Caco-2 (cell line): ENCODE measurements at regions not wholly inside any gene's neighbourhood (a gene's known extent, or its start where the extent isn't known, plus 50 kb on each side); places are given as distances from the start of the nearest gene placed in this dataset.

Experiments
- BruUV-seq: library from RNA; stranded (reverse); fragments of 400-500 nt; replicated peaks from 2 replicates; lab custom pipeline; 2021; lab: Mats Ljungman, UMichigan
- CTCF ChIA-PET: fragments of 300-600 bp; sonication (Branson Sonifier 250); formaldehyde crosslinking; loops from one replicate; lab custom pipeline; 2022; ENCODE audit warnings: antibody characterized with exemption; lab: Charles Lee
- POLR2A ChIA-PET: fragments of 300-600 bp; sonication (Branson Sonifier 250); formaldehyde crosslinking; loops from one replicate; lab custom pipeline; 2022; ENCODE audit warnings: antibody characterized with exemption; lab: Charles Lee
- DNase-seq, 2 experiments: peaks; one replicate each; pipeline versions ENCODE4 v3.0.0 to v3.0.0-alpha.2; 2020 to 2022
- H3K27me3 ChIP-seq: replicated peaks from 2 replicates; pipeline ENCODE4 v1.6.0; 2011; ENCODE audit warnings: low read length; ENCODE audit not compliant: control insufficient read depth, insufficient read depth
- H3K36me3 ChIP-seq: 2 replicates; pipeline ENCODE4 v1.5.1; 2011; ENCODE audit warnings: low read length; ENCODE audit not compliant: control insufficient read depth, insufficient read depth
- H3K4me1 ChIP-seq: fragments of 250-450 bp; sonication (Bioruptor Pico); 2 replicates; pipeline ENCODE4 v1.5.1; 2020; ENCODE audit warnings: mild to moderate bottlenecking
- H3K4me3 ChIP-seq: 2 replicates; pipeline ENCODE4 v1.5.1; 2011; ENCODE audit warnings: low read depth, mild to moderate bottlenecking, control low read depth, low read length
- H3K9me3 ChIP-seq: fragments of 250-450 bp; sonication (Bioruptor Pico); 2 replicates; pipeline ENCODE4 v1.5.1; 2020; ENCODE audit warnings: mild to moderate bottlenecking, moderate library complexity
- H3K27ac Mint-ChIP-seq: one replicate; pipeline ENCODE4 v1.8.0; 2022; ENCODE audit warnings: mixed read lengths; ENCODE audit not compliant: unreplicated experiment
- H3K27me3 Mint-ChIP-seq: one replicate; pipeline ENCODE4 v1.8.0; 2022; ENCODE audit warnings: mixed read lengths; ENCODE audit not compliant: insufficient read depth, unreplicated experiment
- H3K36me3 Mint-ChIP-seq: one replicate; pipeline ENCODE4 v1.8.0; 2022; ENCODE audit warnings: mild to moderate bottlenecking, mixed read lengths; ENCODE audit not compliant: insufficient read depth, unreplicated experiment
- H3K4me1 Mint-ChIP-seq: one replicate; pipeline ENCODE4 v1.8.0; 2022; ENCODE audit warnings: low read depth, mixed read lengths; ENCODE audit not compliant: unreplicated experiment
- H3K4me3 Mint-ChIP-seq: one replicate; pipeline ENCODE4 v1.8.0; 2022; ENCODE audit warnings: mild to moderate bottlenecking, moderate library complexity, mixed read lengths; ENCODE audit not compliant: unreplicated experiment
- H3K9me3 Mint-ChIP-seq: one replicate; pipeline ENCODE4 v1.8.0; 2022; ENCODE audit warnings: mixed read lengths; ENCODE audit not compliant: unreplicated experiment
- intact Hi-C: fragments of 100-400 bp; cut with micrococcal nuclease; formaldehyde crosslinking; loops from one replicate; pipeline ENCODE4 v1.10.0; 2022; ENCODE audit not compliant: unreplicated experiment
- TF ChIP-seq, protein P1 (sequence below), 2 experiments: fragments of 200-600 bp in 1 of 2; IDR thresholded peaks; 1 replicate in 1 of 2; 2 replicates in 1 of 2; pipeline versions ENCODE4 v1.5.1 to v1.8.0; 2011 to 2022; ENCODE audit warnings: antibody characterized with exemption in 1 of 2, control low read depth in 1 of 2, inconsistent platforms in 1 of 2, low read depth in 1 of 2, low read length in 1 of 2, mild to moderate bottlenecking in 1 of 2, moderate library complexity in 1 of 2; ENCODE audit not compliant: insufficient read depth in 1 of 2, severe bottlenecking in 1 of 2, unreplicated experiment in 1 of 2

DNA sequence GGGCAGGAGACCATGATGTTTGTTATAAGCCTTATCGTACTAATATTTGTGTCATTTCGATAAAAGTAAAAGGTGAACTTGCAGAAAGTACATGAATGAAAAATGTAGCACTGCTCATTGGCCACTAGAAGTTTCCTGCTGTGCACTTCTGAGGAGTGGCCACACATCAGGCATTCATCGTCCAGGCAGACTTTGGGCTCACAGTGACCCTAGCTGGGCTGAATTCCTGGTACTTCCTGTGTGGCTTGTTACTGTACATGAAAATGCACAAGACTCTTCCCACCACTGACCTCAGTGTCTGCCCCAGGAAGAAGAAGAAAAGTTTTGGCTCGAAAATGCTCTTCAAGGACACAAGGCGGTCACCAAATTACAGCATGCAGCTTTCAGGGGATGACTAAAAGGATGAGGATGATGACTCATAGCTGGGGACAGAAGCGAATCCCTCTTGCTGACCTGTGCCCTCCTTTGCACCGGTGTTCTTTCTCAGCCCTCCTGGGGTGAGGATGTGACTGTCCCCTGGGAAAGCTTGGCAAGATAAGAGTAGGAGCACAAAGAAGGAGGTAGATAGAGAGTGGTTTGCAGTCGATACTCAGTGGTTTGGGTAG is 252.4 kb upstream of the KAZN start:
- CTCF ChIA-PET: no interaction called here
- no peak overlapping the region for H3K4me3 ChIP-seq
- H3K36me3 ChIP-seq: no peaks in the 10 kb centered on the region
- no peaks in the 10 kb centered on the region for H3K27me3 ChIP-seq
- DNase-seq: no peak
- Mint-ChIP-seq H3K4me3 (no peak overlapping the region), H3K9me3 (no peaks in the 10 kb centered on the region), H3K27ac (no peak overlapping the region), H3K27me3 (peaks cover 7% of the 10 kb centered on the region), H3K36me3 (no peaks in the 10 kb centered on the region), H3K4me1 (no peaks in the 10 kb centered on the region)
- POLR2A ChIA-PET: no interaction called here
- TF ChIP-seq, protein P1, sequence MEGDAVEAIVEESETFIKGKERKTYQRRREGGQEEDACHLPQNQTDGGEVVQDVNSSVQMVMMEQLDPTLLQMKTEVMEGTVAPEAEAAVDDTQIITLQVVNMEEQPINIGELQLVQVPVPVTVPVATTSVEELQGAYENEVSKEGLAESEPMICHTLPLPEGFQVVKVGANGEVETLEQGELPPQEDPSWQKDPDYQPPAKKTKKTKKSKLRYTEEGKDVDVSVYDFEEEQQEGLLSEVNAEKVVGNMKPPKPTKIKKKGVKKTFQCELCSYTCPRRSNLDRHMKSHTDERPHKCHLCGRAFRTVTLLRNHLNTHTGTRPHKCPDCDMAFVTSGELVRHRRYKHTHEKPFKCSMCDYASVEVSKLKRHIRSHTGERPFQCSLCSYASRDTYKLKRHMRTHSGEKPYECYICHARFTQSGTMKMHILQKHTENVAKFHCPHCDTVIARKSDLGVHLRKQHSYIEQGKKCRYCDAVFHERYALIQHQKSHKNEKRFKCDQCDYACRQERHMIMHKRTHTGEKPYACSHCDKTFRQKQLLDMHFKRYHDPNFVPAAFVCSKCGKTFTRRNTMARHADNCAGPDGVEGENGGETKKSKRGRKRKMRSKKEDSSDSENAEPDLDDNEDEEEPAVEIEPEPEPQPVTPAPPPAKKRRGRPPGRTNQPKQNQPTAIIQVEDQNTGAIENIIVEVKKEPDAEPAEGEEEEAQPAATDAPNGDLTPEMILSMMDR (IDR thresholded peaks at IDR 0.05; ENCODE audit: insufficient read depth in 1 of 2, low read depth in 1 of 2, low read length in 1 of 2, severe bottlenecking in 1 of 2, unreplicated experiment in 1 of 2): no peak
- H3K4me1 ChIP-seq: no peaks in the 10 kb centered on the region
- H3K9me3 ChIP-seq: no peaks in the 10 kb centered on the region
- intact Hi-C loops: no loop called here
- no TSS peak for BruUV-seq

DNA sequence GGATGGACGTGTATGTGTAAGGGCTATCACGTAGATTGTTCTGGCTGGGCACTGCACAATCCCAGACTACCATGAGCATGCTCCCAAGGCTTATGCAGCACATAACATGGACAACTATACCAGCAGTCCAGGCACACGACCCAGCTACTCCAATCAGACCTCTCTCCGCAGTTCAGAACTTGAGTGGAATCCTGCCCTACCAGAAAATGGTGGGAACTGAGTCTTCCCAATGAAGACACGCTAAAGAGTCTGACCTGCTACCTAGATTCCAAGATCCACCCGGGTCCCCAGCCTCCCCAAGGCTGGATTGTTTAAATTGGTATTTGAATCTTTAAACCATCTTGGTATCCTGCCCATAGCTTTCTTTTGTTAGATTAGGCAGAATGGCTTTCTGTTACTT is 251.3 kb upstream of the KAZN start:
- BruUV-seq: no TSS peak
- Mint-ChIP-seq H3K4me1 (no peaks in the 10 kb centered on the region), H3K27me3 (peaks cover 2% of the 10 kb centered on the region), H3K9me3 (no peaks in the 10 kb centered on the region), H3K4me3 (no peak overlapping the region), H3K27ac (no peak overlapping the region), H3K36me3 (no peaks in the 10 kb centered on the region)
- Histone ChIP-seq H3K36me3 (no peaks in the 10 kb centered on the region), H3K9me3 (no peaks in the 10 kb centered on the region), H3K4me1 (no peaks in the 10 kb centered on the region), H3K4me3 (no peak overlapping the region), H3K27me3 (no peaks in the 10 kb centered on the region)
- CTCF ChIA-PET: no interaction called here
- intact Hi-C loops: no loop called here
- no peak for DNase-seq
- TF ChIP-seq, protein P1 (IDR thresholded peaks at IDR 0.05; ENCODE audit: insufficient read depth in 1 of 2, low read depth in 1 of 2, low read length in 1 of 2, severe bottlenecking in 1 of 2, unreplicated experiment in 1 of 2): no peak
- POLR2A ChIA-PET: no interaction called here

DNA sequence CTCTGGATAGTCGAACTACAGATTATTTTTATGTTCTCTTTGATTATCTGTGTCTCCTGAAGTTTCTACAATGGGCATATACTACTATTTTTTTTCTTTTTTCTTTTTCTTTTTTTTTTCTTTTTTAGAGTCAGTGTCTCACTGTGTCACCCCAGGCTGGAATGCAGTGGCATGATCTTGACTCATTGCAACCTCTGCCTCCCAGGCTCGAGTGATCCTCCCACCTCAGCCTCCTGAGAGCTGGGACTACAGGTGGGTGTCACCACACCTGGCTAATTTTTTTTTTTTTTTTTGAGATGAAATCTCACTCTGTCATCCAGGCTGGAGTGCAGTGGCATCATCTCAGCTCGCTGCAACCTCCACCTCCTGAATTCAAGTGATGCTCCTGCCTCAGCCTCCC is 250.7 kb upstream of the KAZN start:
- Mint-ChIP-seq H3K27ac (no peak overlapping the region), H3K4me3 (no peak overlapping the region), H3K9me3 (no peaks in the 10 kb centered on the region), H3K4me1 (no peaks in the 10 kb centered on the region), H3K36me3 (no peaks in the 10 kb centered on the region), H3K27me3 (no peaks in the 10 kb centered on the region)
- no peaks in the 10 kb centered on the region for H3K27me3 ChIP-seq
- H3K36me3 ChIP-seq: no peaks in the 10 kb centered on the region
- ChIA-PET CTCF (no interaction called here), POLR2A (no interaction called here)
- no peak overlapping the region for H3K4me3 ChIP-seq
- no peaks in the 10 kb centered on the region for H3K9me3 ChIP-seq
- TF ChIP-seq, protein P1 (IDR thresholded peaks at IDR 0.05; ENCODE audit: insufficient read depth in 1 of 2, low read depth in 1 of 2, low read length in 1 of 2, severe bottlenecking in 1 of 2, unreplicated experiment in 1 of 2): no peak
- no peaks in the 10 kb centered on the region for H3K4me1 ChIP-seq
- intact Hi-C loops: no loop called here
- no TSS peak for BruUV-seq
- no peak for DNase-seq
